AG09309 (cell line): ENCODE measurements at regions not wholly inside any gene's neighbourhood (a gene's known extent, or its start where the extent isn't known, plus 50 kb on each side); places are given as distances from the start of the nearest gene placed in this dataset.
A peak's percentile ranks its signal among the peaks of the same experiment; 100 is the strongest.

ENCODE experiments used
- DNase-seq: peaks from one replicate; pipeline ENCODE4 v3.0.0-alpha.2; 2010; ENCODE audit warnings: low read depth
- H3K4me3 ChIP-seq: 2 replicates; pipeline ENCODE4 v1.5.1; 2011; ENCODE audit warnings: mild to moderate bottlenecking, low read depth, low read length, moderate library complexity; ENCODE audit not compliant: control insufficient read depth
- TF ChIP-seq, protein P1 (sequence below): IDR thresholded peaks from 2 replicates; pipeline ENCODE4 v1.5.1; 2011; ENCODE audit warnings: mild to moderate bottlenecking, low read depth, low read length, inconsistent platforms; ENCODE audit not compliant: insufficient read depth, control insufficient read depth; ENCODE audit errors: missing control alignments

DNA sequence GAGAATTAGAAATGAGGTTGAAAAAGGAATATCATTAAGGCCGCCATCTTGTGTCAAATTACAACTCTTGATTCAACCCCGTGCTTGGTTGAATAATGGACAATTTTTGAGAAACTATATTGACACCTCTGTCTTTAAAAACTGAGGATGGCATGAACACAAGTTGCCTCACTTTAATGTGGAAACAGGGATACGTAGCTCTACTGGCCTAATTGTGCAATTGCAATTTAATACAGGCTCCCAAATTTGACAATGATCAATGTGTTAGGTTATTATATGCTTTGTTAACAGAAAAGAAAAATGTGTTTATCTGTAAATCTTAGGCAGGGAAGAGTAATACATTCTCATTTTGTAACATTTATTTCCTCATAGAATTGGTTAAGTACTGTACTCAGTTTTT lies 77.1 kb upstream of the MCTP2 start:
- no peak for DNase-seq
- no peak overlapping the region for H3K4me3 ChIP-seq
- TF ChIP-seq, protein P1, sequence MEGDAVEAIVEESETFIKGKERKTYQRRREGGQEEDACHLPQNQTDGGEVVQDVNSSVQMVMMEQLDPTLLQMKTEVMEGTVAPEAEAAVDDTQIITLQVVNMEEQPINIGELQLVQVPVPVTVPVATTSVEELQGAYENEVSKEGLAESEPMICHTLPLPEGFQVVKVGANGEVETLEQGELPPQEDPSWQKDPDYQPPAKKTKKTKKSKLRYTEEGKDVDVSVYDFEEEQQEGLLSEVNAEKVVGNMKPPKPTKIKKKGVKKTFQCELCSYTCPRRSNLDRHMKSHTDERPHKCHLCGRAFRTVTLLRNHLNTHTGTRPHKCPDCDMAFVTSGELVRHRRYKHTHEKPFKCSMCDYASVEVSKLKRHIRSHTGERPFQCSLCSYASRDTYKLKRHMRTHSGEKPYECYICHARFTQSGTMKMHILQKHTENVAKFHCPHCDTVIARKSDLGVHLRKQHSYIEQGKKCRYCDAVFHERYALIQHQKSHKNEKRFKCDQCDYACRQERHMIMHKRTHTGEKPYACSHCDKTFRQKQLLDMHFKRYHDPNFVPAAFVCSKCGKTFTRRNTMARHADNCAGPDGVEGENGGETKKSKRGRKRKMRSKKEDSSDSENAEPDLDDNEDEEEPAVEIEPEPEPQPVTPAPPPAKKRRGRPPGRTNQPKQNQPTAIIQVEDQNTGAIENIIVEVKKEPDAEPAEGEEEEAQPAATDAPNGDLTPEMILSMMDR = no peak

DNA sequence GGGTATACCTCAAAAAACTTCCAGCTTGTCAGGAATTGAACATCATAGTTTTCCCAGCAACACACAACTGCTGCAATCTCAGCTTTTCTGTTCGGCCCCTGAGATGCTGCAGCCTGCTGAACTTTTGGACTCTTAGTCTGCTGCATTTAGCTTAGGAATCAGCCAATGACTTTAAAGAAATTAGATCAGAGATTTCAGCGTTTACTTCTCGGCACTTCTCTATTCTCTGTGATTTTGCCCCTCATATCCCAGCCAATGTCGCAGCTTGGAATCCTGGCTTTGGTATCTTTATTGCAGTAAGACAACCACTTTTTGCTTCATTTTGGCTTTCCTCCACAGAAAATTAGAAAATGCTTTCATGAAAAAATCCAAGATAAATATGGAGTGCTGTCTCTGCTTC lies 86.3 kb upstream of the MCTP2 start:
- no peak for DNase-seq
- TF ChIP-seq, protein P1 = no peak

DNA sequence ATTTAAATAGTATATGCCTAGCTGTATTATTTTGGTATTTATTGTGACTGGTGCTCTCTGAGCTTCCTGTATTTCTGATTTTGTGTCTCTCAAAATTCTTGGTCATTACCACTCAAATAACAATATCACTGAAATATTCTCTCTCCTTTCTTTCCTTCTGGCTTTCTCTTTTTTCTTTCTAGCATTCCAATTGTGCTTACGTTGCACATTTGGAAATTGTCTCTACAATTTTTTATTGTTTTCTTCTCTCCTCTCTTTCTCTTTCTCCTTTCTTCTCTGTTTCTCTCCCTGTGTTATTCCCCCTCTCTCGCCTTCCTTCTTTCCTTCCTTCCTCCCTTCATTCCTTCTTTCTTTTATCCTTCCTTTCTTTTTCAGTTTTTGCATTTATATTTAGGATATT lies 89.6 kb upstream of the MCTP2 start:
- H3K4me3 ChIP-seq = no peak overlapping the region
- no peak for DNase-seq
- TF ChIP-seq, protein P1 = no peak

More for the DNA sequence above, 86.3 kb upstream of the MCTP2 start:
- H3K4me3 ChIP-seq = no peak overlapping the region

DNA sequence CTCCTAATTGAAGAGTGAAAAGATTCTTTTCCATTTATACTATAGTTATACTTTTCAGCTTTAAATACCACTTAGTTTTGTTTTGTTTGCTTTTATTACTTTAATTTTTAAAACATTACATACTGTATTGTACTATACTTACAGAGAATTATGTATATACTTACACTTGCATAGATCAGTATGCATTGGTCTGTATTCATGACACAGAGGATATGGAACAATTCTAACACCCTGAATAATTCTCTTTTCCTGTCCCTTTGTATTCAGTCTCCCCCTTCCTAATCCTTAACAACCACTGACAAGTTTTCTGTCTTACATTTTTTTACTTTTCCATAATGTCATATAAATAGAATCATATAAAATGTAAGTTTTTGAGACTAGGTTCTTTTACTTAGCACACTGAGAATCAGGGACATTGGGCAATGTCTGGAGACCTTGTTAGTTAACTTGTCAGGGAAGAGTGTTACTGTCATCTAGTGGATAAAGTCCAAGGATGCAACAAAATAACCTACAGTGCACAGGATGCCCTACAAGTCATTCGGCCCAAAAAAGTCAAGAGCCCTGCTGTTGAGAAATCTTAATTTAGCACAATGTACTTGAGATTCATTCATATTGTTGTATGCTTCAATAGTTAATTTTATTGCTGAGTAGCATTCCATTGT lies 95.7 kb upstream of the MCTP2 start:
- DNase-seq = no peak
- H3K4me3 ChIP-seq = no peak overlapping the region
- TF ChIP-seq, protein P1 = peak; percentile 19

DNA sequence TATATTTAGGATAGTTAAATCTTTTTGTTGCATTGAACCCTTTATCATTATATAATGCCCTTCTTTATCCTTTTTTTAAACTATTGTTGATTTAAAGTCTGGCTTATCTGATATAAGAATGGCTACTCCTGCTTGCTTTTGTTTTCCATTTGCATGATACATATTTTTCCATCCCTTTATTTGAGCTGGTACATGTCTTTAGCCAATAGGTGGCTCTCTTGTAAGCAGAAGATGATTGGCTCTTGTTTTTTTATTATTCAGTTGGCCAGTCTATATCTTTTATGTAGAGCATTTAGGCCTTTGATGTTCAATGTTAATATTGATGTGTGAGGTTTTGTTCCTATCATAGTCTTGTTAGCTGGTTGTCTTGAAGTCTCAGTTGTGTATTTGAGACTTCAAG lies 99.5 kb upstream of the MCTP2 start:
- no peak for DNase-seq
- TF ChIP-seq, protein P1 = no peak
- no peak overlapping the region for H3K4me3 ChIP-seq

DNA sequence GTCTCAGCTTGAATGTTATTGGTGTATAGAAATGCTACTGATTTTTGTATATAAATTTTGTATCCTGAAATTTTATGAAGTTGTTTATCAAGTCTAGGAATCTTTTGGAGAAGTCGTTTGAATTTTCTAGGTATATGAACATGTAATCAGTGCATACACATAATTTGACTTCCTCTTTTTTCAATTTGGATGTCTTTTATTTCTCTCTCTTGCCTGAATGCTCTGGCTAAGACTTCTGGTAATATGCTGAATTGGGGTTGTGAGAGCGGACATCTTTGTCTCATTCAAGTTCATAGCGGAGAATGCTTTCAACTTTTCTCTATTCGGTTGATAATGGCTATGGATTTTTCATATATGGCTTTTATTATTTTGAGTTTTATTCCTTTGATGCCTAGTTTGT lies 100.9 kb upstream of the MCTP2 start:
- DNase-seq = no peak

More for the DNA sequence above, 100.9 kb upstream of the MCTP2 start:
- TF ChIP-seq, protein P1 = no peak
- H3K4me3 ChIP-seq = no peak overlapping the region
